HCT116 (cell line): ENCODE measurements at regions not wholly inside any gene's neighbourhood (a gene's known extent, or its start where the extent isn't known, plus 50 kb on each side); places are given as distances from the start of the nearest gene placed in this dataset.

Experiments
- ATAC-seq: fragments of 200-7000 bp; cut with Tn5 transposase; 2 replicates; pipeline ENCODE4 v1.9.1; 2020; ENCODE audit warnings: mild to moderate bottlenecking, moderate library complexity
- BruUV-seq: library from RNA; stranded (reverse); fragments of 400-500 nt; replicated peaks from 2 replicates; lab custom pipeline; 2021; lab: Mats Ljungman, UMichigan
- CTCF ChIA-PET: fragments of 300-600 bp; sonication (Branson Sonifier 250); formaldehyde crosslinking; loops from one replicate; lab custom pipeline; 2021; ENCODE audit warnings: antibody characterized with exemption; lab: Charles Lee
- POLR2A ChIA-PET: fragments of 300-600, 350-600 bp; sonication (Branson Sonifier 250); formaldehyde crosslinking; loops from one replicate; lab custom pipeline; 2021; ENCODE audit warnings: antibody characterized with exemption; lab: Charles Lee
- RAD21 ChIA-PET, 2 experiments: fragments of 300-600 bp; sonication (Branson Sonifier 250); formaldehyde crosslinking; loops; one replicate each; lab custom pipeline; 2023; ENCODE audit warnings: low total read pairs in 2 of 2; ENCODE audit not compliant: uncharacterized antibody in 2 of 2, unreplicated experiment in 2 of 2, low non-redundant PET in 1 of 2; lab: Charles Lee
- DNase-seq: peaks from one replicate; pipeline ENCODE4 v3.0.0-alpha.2; 2010; ENCODE audit warnings: low read depth, low spot score
- H2AFZ ChIP-seq: fragments of 200-600 bp; shearing (Covaris generic), sonication (generic); 2 replicates; pipeline ENCODE4 v1.6.1; 2017; ENCODE audit warnings: low read depth, mixed run types, mixed read lengths, antibody characterized with exemption, low read length; ENCODE audit not compliant: poor library complexity, severe bottlenecking
- H3K27ac ChIP-seq: 2 replicates; pipeline ENCODE4 v1.5.1; 2012; ENCODE audit warnings: low read depth, low read length
- H3K27me3 ChIP-seq: fragments of 200-600 bp; sonication (generic); 2 replicates; pipeline ENCODE4 v1.6.1; 2016; ENCODE audit warnings: mixed run types, low read length, mixed read lengths; ENCODE audit not compliant: insufficient read depth
- H3K36me3 ChIP-seq, 2 experiments: fragments of 200-500 bp in 1 of 2; fragments of 200-600 bp in 1 of 2; sonication (Bioruptor generic) in 1 of 2; sonication (generic) in 1 of 2; 2 replicates each; pipeline versions ENCODE4 v1.5.1 to v1.6.1; 2014 to 2016; ENCODE audit warnings: low read length in 2 of 2, inconsistent platforms in 1 of 2, mixed read lengths in 1 of 2, mixed run types in 1 of 2; ENCODE audit not compliant: insufficient read depth in 2 of 2, control insufficient read depth in 1 of 2
- H3K4me1 ChIP-seq, 2 experiments: fragments of 200-600 bp in 1 of 2; sonication (generic) in 1 of 2; 2 replicates each; pipeline versions ENCODE4 v1.5.1 to v1.6.1; 2012 to 2017; ENCODE audit warnings: low read length in 2 of 2, inconsistent platforms in 1 of 2, mild to moderate bottlenecking in 1 of 2, mixed read lengths in 1 of 2, mixed run types in 1 of 2, moderate library complexity in 1 of 2; ENCODE audit not compliant: insufficient read depth in 2 of 2, control insufficient read depth in 1 of 2
- H3K4me2 ChIP-seq: fragments of 200-600 bp; sonication (generic); 2 replicates; pipeline ENCODE4 v1.6.1; 2017; ENCODE audit warnings: mixed run types, low read length, mixed read lengths
- H3K4me3 ChIP-seq, 2 experiments: fragments of 200-600 bp in 1 of 2; sonication (generic) in 1 of 2; replicated peaks in 1 of 2; 2 replicates each; pipeline ENCODE4 v1.5.1; 2011 to 2016; ENCODE audit warnings: low read length in 2 of 2, control low read depth in 1 of 2, low read depth in 1 of 2, mild to moderate bottlenecking in 1 of 2, mixed read lengths in 1 of 2, mixed run types in 1 of 2
- H3K79me2 ChIP-seq: fragments of 200-600 bp; sonication (generic); 2 replicates; pipeline ENCODE4 v1.6.1; 2017; ENCODE audit warnings: mild to moderate bottlenecking, mixed run types, low read length, moderate library complexity, mixed read lengths; ENCODE audit not compliant: insufficient read depth
- H3K9ac ChIP-seq: fragments of 200-600 bp; sonication (generic); 2 replicates; pipeline ENCODE4 v1.6.1; 2016; ENCODE audit warnings: low read length, mixed read lengths
- H3K9me2 ChIP-seq: fragments of 200-600 bp; sonication (generic), shearing (Covaris generic); 2 replicates; pipeline ENCODE4 v1.6.1; 2017; ENCODE audit warnings: mixed run types, mild to moderate bottlenecking, moderate library complexity; ENCODE audit not compliant: insufficient read depth
- H3K9me3 ChIP-seq, 2 experiments: fragments of 200-500 bp in 1 of 2; fragments of 200-600 bp in 1 of 2; sonication (Bioruptor generic) in 1 of 2; sonication (generic) in 1 of 2; 2 replicates each; pipeline ENCODE4 v1.6.1; 2014 to 2017; ENCODE audit warnings: low read length in 2 of 2, mixed read lengths in 2 of 2, inconsistent platforms in 1 of 2, low read depth in 1 of 2, mild to moderate bottlenecking in 1 of 2, mixed run types in 1 of 2, moderate library complexity in 1 of 2; ENCODE audit not compliant: control insufficient read depth in 1 of 2, insufficient read depth in 1 of 2
- H4K20me1 ChIP-seq: fragments of 200-600 bp; sonication (generic), shearing (Covaris generic); 2 replicates; pipeline ENCODE4 v1.6.1; 2017; ENCODE audit warnings: mixed run types, mild to moderate bottlenecking, moderate library complexity; ENCODE audit not compliant: insufficient read depth
- EZH2 ChIP-seq: fragments of 200-600 bp; sonication (generic); IDR thresholded peaks from 2 replicates; pipeline ENCODE4 v1.6.1; 2017; ENCODE audit warnings: antibody characterized with exemption, mixed run types
- EZH2phosphoT487 ChIP-seq: fragments of 200-600 bp; IDR thresholded peaks from 2 replicates; pipeline ENCODE4 v1.6.1; 2018; ENCODE audit warnings: antibody characterized with exemption, borderline replicate concordance
- POLR2A ChIP-seq: IDR thresholded peaks from 2 replicates; pipeline ENCODE4 v1.7.0; 2011; ENCODE audit warnings: borderline replicate concordance; ENCODE audit not compliant: insufficient read depth, insufficient read length; ENCODE audit errors: extremely low read depth
- RAD21 ChIP-seq: IDR thresholded peaks from 2 replicates; pipeline ENCODE4 v1.6.1; 2012; ENCODE audit warnings: low read depth, mild to moderate bottlenecking
- SIN3A ChIP-seq: IDR thresholded peaks from 2 replicates; pipeline ENCODE4 v1.6.1; 2012; ENCODE audit warnings: low read depth
- TCF7L2 ChIP-seq: IDR thresholded peaks from 2 replicates; pipeline ENCODE4 v1.7.0; 2011; ENCODE audit warnings: borderline replicate concordance, inconsistent platforms; ENCODE audit not compliant: insufficient read depth, insufficient read length; ENCODE audit errors: extremely low read depth
- intact Hi-C: fragments of 100-400 bp; cut with micrococcal nuclease; formaldehyde crosslinking; loops from 2 replicates; pipeline ENCODE4 v1.10.0; 2022
- TF ChIP-seq, protein P1 (sequence below), 3 experiments: fragments of 200-600 bp in 1 of 3; sonication (generic) in 1 of 3; IDR thresholded peaks in 2 of 3; conservative IDR thresholded peaks in 1 of 3; 2 replicates each; pipeline ENCODE4 v1.5.1; 2012 to 2017; ENCODE audit warnings: low read depth in 2 of 3, low read length in 2 of 3, antibody characterized with exemption in 1 of 3, borderline replicate concordance in 1 of 3, control low read depth in 1 of 3, mild to moderate bottlenecking in 1 of 3, mixed read lengths in 1 of 3, mixed run types in 1 of 3, moderate library complexity in 1 of 3; ENCODE audit not compliant: insufficient read depth in 1 of 3
- TF ChIP-seq, protein P2 (sequence below): IDR thresholded peaks from 2 replicates; pipeline ENCODE4 v1.6.1; 2012
- TF ChIP-seq, protein P3 (sequence below): IDR thresholded peaks from 2 replicates; pipeline ENCODE4 v1.6.1; 2011; ENCODE audit warnings: mild to moderate bottlenecking, low read length, moderate library complexity; ENCODE audit not compliant: insufficient replicate concordance; ENCODE audit errors: extremely low read depth
- TF ChIP-seq, protein P4 (sequence below): IDR thresholded peaks from 2 replicates; pipeline ENCODE4 v1.6.1; 2012

DNA sequence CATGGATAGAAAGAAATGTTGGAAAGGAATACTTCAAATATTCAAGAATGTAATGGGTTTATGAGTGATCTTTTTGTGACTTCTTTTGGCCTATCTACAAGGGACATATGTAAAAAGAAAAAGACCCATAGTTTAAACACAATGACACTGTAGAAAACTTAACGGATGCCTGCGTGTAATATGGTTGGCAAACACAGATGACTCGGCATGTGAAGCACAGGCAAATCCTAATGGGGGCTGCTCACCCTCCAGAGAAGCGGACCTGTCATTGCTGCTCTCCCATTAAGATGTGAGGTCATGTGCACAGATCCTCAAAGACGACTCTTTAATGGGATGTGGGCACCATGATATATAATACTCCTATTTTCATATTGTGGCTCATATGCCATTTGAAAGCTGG is 366.6 kb upstream of the TMEM132C start:
- Histone ChIP-seq H3K9me3 (peaks cover 0 to 23% of the 10 kb centered on the region in 2 experiments; a peak in 2 of 4 replicates), H3K27ac (no peak overlapping the region), H3K4me1 (no peaks in the 10 kb centered on the region), H3K4me2 (no peak overlapping the region), H3K36me3 (no peaks in the 10 kb centered on the region), H2AFZ (no peak overlapping the region), H4K20me1 (no peaks in the 10 kb centered on the region), H3K9me2 (no peaks in the 10 kb centered on the region), H3K79me2 (no peaks in the 10 kb centered on the region), H3K9ac (no peak overlapping the region), H3K27me3 (no peaks in the 10 kb centered on the region), H3K4me3 (no peak overlapping the region)
- TF ChIP-seq, protein P1, sequence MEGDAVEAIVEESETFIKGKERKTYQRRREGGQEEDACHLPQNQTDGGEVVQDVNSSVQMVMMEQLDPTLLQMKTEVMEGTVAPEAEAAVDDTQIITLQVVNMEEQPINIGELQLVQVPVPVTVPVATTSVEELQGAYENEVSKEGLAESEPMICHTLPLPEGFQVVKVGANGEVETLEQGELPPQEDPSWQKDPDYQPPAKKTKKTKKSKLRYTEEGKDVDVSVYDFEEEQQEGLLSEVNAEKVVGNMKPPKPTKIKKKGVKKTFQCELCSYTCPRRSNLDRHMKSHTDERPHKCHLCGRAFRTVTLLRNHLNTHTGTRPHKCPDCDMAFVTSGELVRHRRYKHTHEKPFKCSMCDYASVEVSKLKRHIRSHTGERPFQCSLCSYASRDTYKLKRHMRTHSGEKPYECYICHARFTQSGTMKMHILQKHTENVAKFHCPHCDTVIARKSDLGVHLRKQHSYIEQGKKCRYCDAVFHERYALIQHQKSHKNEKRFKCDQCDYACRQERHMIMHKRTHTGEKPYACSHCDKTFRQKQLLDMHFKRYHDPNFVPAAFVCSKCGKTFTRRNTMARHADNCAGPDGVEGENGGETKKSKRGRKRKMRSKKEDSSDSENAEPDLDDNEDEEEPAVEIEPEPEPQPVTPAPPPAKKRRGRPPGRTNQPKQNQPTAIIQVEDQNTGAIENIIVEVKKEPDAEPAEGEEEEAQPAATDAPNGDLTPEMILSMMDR (IDR thresholded peaks at IDR 0.05 in 2 of 3, conservative IDR thresholded peaks at IDR 0.05 in 1 of 3; ENCODE audit: borderline replicate concordance in 1 of 3, insufficient read depth in 1 of 3, low read depth in 2 of 3, low read length in 2 of 3): no peak
- TF ChIP-seq, protein P2, sequence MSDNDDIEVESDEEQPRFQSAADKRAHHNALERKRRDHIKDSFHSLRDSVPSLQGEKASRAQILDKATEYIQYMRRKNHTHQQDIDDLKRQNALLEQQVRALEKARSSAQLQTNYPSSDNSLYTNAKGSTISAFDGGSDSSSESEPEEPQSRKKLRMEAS: no peak
- no peak for TF ChIP-seq TCF7L2
- TF ChIP-seq SIN3A: no peak
- no peak for TF ChIP-seq EZH2phosphoT487
- no peak for TF ChIP-seq EZH2
- no peak for TF ChIP-seq POLR2A
- TF ChIP-seq, protein P3, sequence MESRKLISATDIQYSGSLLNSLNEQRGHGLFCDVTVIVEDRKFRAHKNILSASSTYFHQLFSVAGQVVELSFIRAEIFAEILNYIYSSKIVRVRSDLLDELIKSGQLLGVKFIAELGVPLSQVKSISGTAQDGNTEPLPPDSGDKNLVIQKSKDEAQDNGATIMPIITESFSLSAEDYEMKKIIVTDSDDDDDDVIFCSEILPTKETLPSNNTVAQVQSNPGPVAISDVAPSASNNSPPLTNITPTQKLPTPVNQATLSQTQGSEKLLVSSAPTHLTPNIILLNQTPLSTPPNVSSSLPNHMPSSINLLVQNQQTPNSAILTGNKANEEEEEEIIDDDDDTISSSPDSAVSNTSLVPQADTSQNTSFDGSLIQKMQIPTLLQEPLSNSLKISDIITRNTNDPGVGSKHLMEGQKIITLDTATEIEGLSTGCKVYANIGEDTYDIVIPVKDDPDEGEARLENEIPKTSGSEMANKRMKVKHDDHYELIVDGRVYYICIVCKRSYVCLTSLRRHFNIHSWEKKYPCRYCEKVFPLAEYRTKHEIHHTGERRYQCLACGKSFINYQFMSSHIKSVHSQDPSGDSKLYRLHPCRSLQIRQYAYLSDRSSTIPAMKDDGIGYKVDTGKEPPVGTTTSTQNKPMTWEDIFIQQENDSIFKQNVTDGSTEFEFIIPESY: no peak
- no peak for TF ChIP-seq RAD21
- TF ChIP-seq, protein P4, sequence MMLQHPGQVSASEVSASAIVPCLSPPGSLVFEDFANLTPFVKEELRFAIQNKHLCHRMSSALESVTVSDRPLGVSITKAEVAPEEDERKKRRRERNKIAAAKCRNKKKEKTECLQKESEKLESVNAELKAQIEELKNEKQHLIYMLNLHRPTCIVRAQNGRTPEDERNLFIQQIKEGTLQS: no peak
- ChIA-PET RAD21 (no interaction called here), CTCF (no interaction called here), POLR2A (no interaction called here)
- BruUV-seq: no TSS peak
- intact Hi-C loops: no loop called here
- DNase-seq: no peak
- ATAC-seq: no peak
